ENCODE measurements at regions not wholly inside any gene's neighbourhood (a gene's known extent, or its start where the extent isn't known, plus 50 kb on each side); places are given as distances from the start of the nearest gene placed in this dataset.

DNA sequence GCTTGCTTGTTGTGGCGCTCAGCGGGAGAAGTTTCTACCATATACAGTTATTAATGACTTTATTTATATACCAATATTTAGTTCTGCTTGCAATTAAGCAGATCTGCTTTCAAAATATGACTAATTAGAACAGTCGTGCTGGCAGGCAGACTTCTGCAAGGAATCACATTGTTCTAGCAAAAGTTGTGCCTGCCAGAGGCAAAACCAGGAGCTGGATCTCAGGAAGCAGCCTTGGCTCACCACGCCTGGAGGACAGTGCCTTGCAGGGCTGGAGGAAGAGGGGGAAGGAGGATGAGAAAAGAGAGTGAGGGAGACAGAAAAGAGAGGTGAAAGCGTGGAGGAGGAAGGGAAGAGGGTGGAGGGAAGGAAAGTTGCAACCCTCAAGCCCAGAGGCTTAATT lies 160.3 kb downstream of the NUP210 start:
- H3K9me3 ChIP-seq (replicated peaks; ENCODE audit: insufficient read depth, low read length) = no peaks in the 10 kb centered on the region
- no peak for DNase-seq
- no peaks in the 10 kb centered on the region for H3K79me2 ChIP-seq (ENCODE audit: low read length)
- H3K27me3 ChIP-seq (replicated peaks; ENCODE audit: insufficient read depth, low read length) = no peaks in the 10 kb centered on the region
- no peak overlapping the region for H3K4me2 ChIP-seq (ENCODE audit: low read depth, low read length)
- no peak overlapping the region for H2AFZ ChIP-seq (ENCODE audit: low read length)
- H3K9ac ChIP-seq (ENCODE audit: low read length) = no peak overlapping the region
- H3K36me3 ChIP-seq (replicated peaks; ENCODE audit: insufficient read depth, low read length) = no peaks in the 10 kb centered on the region
- H3K9me2 ChIP-seq (replicated peaks; ENCODE audit: insufficient read depth, low read length) = no peaks in the 10 kb centered on the region
- H3F3A ChIP-seq (ENCODE audit: insufficient read depth, low read length) = no peaks in the 10 kb centered on the region
- H4K20me1 ChIP-seq (ENCODE audit: insufficient read depth, low read length) = no peaks in the 10 kb centered on the region
- TF ChIP-seq, protein P1, sequence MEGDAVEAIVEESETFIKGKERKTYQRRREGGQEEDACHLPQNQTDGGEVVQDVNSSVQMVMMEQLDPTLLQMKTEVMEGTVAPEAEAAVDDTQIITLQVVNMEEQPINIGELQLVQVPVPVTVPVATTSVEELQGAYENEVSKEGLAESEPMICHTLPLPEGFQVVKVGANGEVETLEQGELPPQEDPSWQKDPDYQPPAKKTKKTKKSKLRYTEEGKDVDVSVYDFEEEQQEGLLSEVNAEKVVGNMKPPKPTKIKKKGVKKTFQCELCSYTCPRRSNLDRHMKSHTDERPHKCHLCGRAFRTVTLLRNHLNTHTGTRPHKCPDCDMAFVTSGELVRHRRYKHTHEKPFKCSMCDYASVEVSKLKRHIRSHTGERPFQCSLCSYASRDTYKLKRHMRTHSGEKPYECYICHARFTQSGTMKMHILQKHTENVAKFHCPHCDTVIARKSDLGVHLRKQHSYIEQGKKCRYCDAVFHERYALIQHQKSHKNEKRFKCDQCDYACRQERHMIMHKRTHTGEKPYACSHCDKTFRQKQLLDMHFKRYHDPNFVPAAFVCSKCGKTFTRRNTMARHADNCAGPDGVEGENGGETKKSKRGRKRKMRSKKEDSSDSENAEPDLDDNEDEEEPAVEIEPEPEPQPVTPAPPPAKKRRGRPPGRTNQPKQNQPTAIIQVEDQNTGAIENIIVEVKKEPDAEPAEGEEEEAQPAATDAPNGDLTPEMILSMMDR (IDR thresholded peaks at IDR 0.05; ENCODE audit: low read length) = no peak
- no peak for TF ChIP-seq EZH2phosphoT487 (IDR thresholded peaks at IDR 0.05; ENCODE audit: low read length)
- TF ChIP-seq EZH2 (optimal IDR thresholded peaks at IDR 0.05; ENCODE audit: low read depth, low read length) = no peak
- H3K27ac ChIP-seq (ENCODE audit: low read length) = no peak overlapping the region
- H3K4me1 ChIP-seq (ENCODE audit: low read length) = no peaks in the 10 kb centered on the region
- no peak overlapping the region for H3K4me3 ChIP-seq (ENCODE audit: low read length)

- no peaks in the 10 kb centered on the region for H3K36me3 ChIP-seq (replicated peaks; ENCODE audit: insufficient read depth, low read length)
- H3K79me2 ChIP-seq (ENCODE audit: low read length) = no peaks in the 10 kb centered on the region
- DNase-seq = no peak
- TF ChIP-seq EZH2phosphoT487 (IDR thresholded peaks at IDR 0.05; ENCODE audit: low read length) (no peak), EZH2 (optimal IDR thresholded peaks at IDR 0.05; ENCODE audit: low read depth, low read length) (no peak)
- H3K27me3 ChIP-seq (replicated peaks; ENCODE audit: insufficient read depth, low read length) = no peaks in the 10 kb centered on the region
- H3K4me3 ChIP-seq (ENCODE audit: low read length) = no peak overlapping the region
- H3K4me2 ChIP-seq (ENCODE audit: low read depth, low read length) = no peak overlapping the region
- no peaks in the 10 kb centered on the region for H4K20me1 ChIP-seq (ENCODE audit: insufficient read depth, low read length)
- no peak overlapping the region for H3K9ac ChIP-seq (ENCODE audit: low read length)
- no peaks in the 10 kb centered on the region for H3K9me3 ChIP-seq (replicated peaks; ENCODE audit: insufficient read depth, low read length)
- H2AFZ ChIP-seq (ENCODE audit: low read length) = no peak overlapping the region
- H3K4me1 ChIP-seq (ENCODE audit: low read length) = no peaks in the 10 kb centered on the region
- no peak overlapping the region for H3K27ac ChIP-seq (ENCODE audit: low read length)
- no peaks in the 10 kb centered on the region for H3K9me2 ChIP-seq (replicated peaks; ENCODE audit: insufficient read depth, low read length)
- H3F3A ChIP-seq (ENCODE audit: insufficient read depth, low read length) = no peaks in the 10 kb centered on the region
These were observed 161.1 kb downstream of the NUP210 start for GRCh38 chr3:13258986-13259514.

DNA sequence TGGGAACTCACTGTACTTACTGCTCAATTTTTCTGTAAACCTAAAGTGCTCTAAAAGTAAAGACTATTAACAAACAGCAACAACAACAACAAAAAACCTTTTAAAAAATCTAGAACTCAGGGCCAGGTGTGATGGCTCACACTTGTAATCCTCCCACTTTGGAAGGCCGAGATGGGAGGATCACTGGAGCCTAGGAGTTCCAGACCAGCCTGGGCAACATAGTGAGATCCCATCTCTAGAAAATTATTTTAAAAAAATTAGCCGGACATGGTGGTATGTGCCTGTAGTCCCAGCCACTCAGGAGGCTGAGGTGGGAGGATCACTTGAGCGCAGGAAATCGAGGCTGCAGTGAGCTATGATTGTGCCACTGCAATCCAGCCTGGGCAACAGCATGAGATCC lies 161.8 kb downstream of the NUP210 start:
- no peaks in the 10 kb centered on the region for H3K27me3 ChIP-seq (replicated peaks; ENCODE audit: insufficient read depth, low read length)

GRCh38 chr3:13257666-13258065 lies 162.5 kb downstream of the NUP210 start:
- H3K4me3 ChIP-seq (ENCODE audit: low read length) = no peak overlapping the region
- H3K9me2 ChIP-seq (replicated peaks; ENCODE audit: insufficient read depth, low read length) = no peaks in the 10 kb centered on the region
- H3K4me2 ChIP-seq (ENCODE audit: low read depth, low read length) = no peak overlapping the region
- H2AFZ ChIP-seq (ENCODE audit: low read length) = no peak overlapping the region
- H3K27ac ChIP-seq (ENCODE audit: low read length) = no peak overlapping the region
- H3K4me1 ChIP-seq (ENCODE audit: low read length) = no peaks in the 10 kb centered on the region
- TF ChIP-seq, protein P1 (IDR thresholded peaks at IDR 0.05; ENCODE audit: low read length) = no peak
- TF ChIP-seq EZH2 (optimal IDR thresholded peaks at IDR 0.05; ENCODE audit: low read depth, low read length) (no peak), EZH2phosphoT487 (IDR thresholded peaks at IDR 0.05; ENCODE audit: low read length) (no peak)
- no peaks in the 10 kb centered on the region for H3K79me2 ChIP-seq (ENCODE audit: low read length)
- no peaks in the 10 kb centered on the region for H4K20me1 ChIP-seq (ENCODE audit: insufficient read depth, low read length)
- no peak for DNase-seq
- H3K9ac ChIP-seq (ENCODE audit: low read length) = no peak overlapping the region
- no peaks in the 10 kb centered on the region for H3F3A ChIP-seq (ENCODE audit: insufficient read depth, low read length)
- no peaks in the 10 kb centered on the region for H3K27me3 ChIP-seq (replicated peaks; ENCODE audit: insufficient read depth, low read length)
- H3K36me3 ChIP-seq (replicated peaks; ENCODE audit: insufficient read depth, low read length) = no peaks in the 10 kb centered on the region
- H3K9me3 ChIP-seq (replicated peaks; ENCODE audit: insufficient read depth, low read length) = no peaks in the 10 kb centered on the region

More for the DNA sequence above, 161.8 kb downstream of the NUP210 start:
- Histone ChIP-seq H3K9me2 (replicated peaks; ENCODE audit: insufficient read depth, low read length) (no peaks in the 10 kb centered on the region), H3K9ac (ENCODE audit: low read length) (no peak overlapping the region), H3K4me3 (ENCODE audit: low read length) (no peak overlapping the region), H3F3A (ENCODE audit: insufficient read depth, low read length) (no peaks in the 10 kb centered on the region), H3K4me2 (ENCODE audit: low read depth, low read length) (no peak overlapping the region), H2AFZ (ENCODE audit: low read length) (no peak overlapping the region), H3K36me3 (replicated peaks; ENCODE audit: insufficient read depth, low read length) (no peaks in the 10 kb centered on the region), H3K79me2 (ENCODE audit: low read length) (no peaks in the 10 kb centered on the region), H4K20me1 (ENCODE audit: insufficient read depth, low read length) (no peaks in the 10 kb centered on the region), H3K4me1 (ENCODE audit: low read length) (no peaks in the 10 kb centered on the region), H3K27ac (ENCODE audit: low read length) (no peak overlapping the region), H3K9me3 (replicated peaks; ENCODE audit: insufficient read depth, low read length) (no peaks in the 10 kb centered on the region)
- DNase-seq = no peak
- TF ChIP-seq EZH2 (optimal IDR thresholded peaks at IDR 0.05; ENCODE audit: low read depth, low read length) (no peak), EZH2phosphoT487 (IDR thresholded peaks at IDR 0.05; ENCODE audit: low read length) (no peak)
- TF ChIP-seq, protein P1 (IDR thresholded peaks at IDR 0.05; ENCODE audit: low read length) = no peak
